Brain pericyte (primary cell): ENCODE measurements at regions not wholly inside any gene's neighbourhood (a gene's known extent, or its start where the extent isn't known, plus 50 kb on each side); places are given as distances from the start of the nearest gene placed in this dataset.
"Not testable (repeated sequence)": the region's sequence is repeated elsewhere in the genome, so short reads cannot be mapped to it uniquely, and the experiment has no call there.

Experiments
- DNase-seq: peaks from one replicate; pipeline ENCODE4 v3.0.0-alpha.2; 2012; ENCODE audit warnings: low read depth, low spot score

GRCh38 chr1:188706742-188707141 lies 1770.9 kb downstream of the BRINP3 start:
- DNase-seq: no peak

GRCh38 chr1:188708795-188709535 lies 1768.7 kb downstream of the BRINP3 start:
- DNase-seq: no peak

GRCh38 chr1:188715566-188715965 lies 1762.1 kb downstream of the BRINP3 start:
- no peak for DNase-seq

- DNase-seq: no peak
These were observed 1757.9 kb downstream of the BRINP3 start for GRCh38 chr1:188719735-188720134.

- no peak for DNase-seq
These were observed 1754.2 kb downstream of the BRINP3 start for GRCh38 chr1:188723332-188724020.

- no peak for DNase-seq
These were observed 1748.6 kb downstream of the BRINP3 start for GRCh38 chr1:188729039-188729438.

GRCh38 chr1:188735567-188735966 lies 1742.1 kb downstream of the BRINP3 start:
- DNase-seq: no peak

GRCh38 chr1:188749275-188749674 lies 1728.4 kb downstream of the BRINP3 start:
- DNase-seq: not testable (repeated sequence)

- DNase-seq: not testable (repeated sequence)
These were observed 1725.6 kb downstream of the BRINP3 start for GRCh38 chr1:188752027-188752426.

- DNase-seq: not testable (repeated sequence)
These were observed 1719.9 kb downstream of the BRINP3 start for GRCh38 chr1:188757747-188758146.

- no peak for DNase-seq
These were observed 1716.4 kb downstream of the BRINP3 start for GRCh38 chr1:188761226-188761625.

GRCh38 chr1:188762166-188762743 lies 1715.4 kb downstream of the BRINP3 start:
- no peak for DNase-seq

GRCh38 chr1:188763541-188763940 lies 1714.1 kb downstream of the BRINP3 start:
- DNase-seq: no peak

- no peak for DNase-seq
These were observed 1708.5 kb downstream of the BRINP3 start for GRCh38 chr1:188769181-188769580.

GRCh38 chr1:188769936-188770335 lies 1707.7 kb downstream of the BRINP3 start:
- no peak for DNase-seq

- DNase-seq: no peak
These were observed 1699.1 kb downstream of the BRINP3 start for GRCh38 chr1:188778578-188778977.

GRCh38 chr1:188782220-188782841 lies 1695.3 kb downstream of the BRINP3 start:
- no peak for DNase-seq

- DNase-seq: no peak
These were observed 1682.7 kb downstream of the BRINP3 start for GRCh38 chr1:188794969-188795368.

GRCh38 chr1:188812153-188812552 lies 1665.5 kb downstream of the BRINP3 start:
- not testable (repeated sequence) for DNase-seq

- not testable (repeated sequence) for DNase-seq
These were observed 1664.7 kb downstream of the BRINP3 start for GRCh38 chr1:188812836-188813573.

GRCh38 chr1:188817814-188818213 lies 1659.8 kb downstream of the BRINP3 start:
- DNase-seq: no peak

GRCh38 chr1:188822248-188822647 lies 1655.4 kb downstream of the BRINP3 start:
- DNase-seq: no peak
